ENCODE measurements at regions not wholly inside any gene's neighbourhood (a gene's known extent, or its start where the extent isn't known, plus 50 kb on each side); places are given as distances from the start of the nearest gene placed in this dataset.

DNA sequence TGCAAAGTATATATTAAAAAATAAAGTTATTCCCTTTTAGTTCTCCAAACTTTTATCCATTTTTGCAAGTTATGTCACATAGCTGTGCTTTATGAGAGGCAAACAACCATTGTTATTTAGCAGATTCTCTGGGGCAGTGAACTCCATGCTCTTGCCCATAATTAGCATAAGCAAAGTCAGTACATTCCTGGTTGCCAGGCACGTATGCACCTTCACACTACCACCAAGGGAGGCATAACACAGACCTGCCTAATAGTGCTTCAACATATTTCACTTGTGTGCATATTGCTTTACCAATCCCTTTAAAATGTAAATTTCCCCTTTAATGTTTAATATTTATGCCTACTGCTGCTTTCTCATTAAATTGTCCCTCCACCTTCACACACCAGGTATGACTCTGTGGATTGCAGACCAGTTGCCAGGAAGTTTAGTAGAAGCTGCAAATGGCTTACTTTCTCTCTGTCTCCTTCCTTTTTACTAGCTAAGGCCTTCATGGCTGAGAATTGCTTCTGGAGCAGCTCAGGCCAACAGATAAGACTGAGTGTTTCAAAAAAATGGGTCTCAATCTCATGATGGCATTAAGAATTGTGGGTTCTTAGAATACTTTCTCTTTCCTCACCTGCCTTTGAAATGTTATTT lies 388.2 kb downstream of the PRR16 start:
- TF ChIP-seq, protein P1, sequence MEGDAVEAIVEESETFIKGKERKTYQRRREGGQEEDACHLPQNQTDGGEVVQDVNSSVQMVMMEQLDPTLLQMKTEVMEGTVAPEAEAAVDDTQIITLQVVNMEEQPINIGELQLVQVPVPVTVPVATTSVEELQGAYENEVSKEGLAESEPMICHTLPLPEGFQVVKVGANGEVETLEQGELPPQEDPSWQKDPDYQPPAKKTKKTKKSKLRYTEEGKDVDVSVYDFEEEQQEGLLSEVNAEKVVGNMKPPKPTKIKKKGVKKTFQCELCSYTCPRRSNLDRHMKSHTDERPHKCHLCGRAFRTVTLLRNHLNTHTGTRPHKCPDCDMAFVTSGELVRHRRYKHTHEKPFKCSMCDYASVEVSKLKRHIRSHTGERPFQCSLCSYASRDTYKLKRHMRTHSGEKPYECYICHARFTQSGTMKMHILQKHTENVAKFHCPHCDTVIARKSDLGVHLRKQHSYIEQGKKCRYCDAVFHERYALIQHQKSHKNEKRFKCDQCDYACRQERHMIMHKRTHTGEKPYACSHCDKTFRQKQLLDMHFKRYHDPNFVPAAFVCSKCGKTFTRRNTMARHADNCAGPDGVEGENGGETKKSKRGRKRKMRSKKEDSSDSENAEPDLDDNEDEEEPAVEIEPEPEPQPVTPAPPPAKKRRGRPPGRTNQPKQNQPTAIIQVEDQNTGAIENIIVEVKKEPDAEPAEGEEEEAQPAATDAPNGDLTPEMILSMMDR (IDR thresholded peaks at IDR 0.05; ENCODE audit: poor library complexity, severe bottlenecking), result no peak
- Histone ChIP-seq H3K4me1 (ENCODE audit: insufficient read depth, poor library complexity, severe bottlenecking) (no peaks in the 10 kb centered on the region), H3K4me3 (ENCODE audit: severe bottlenecking) (no peak overlapping the region), H3K9me3 (ENCODE audit: severe bottlenecking) (no peaks in the 10 kb centered on the region), H3K36me3 (ENCODE audit: low read depth) (no peaks in the 10 kb centered on the region), H3K27ac (ENCODE audit: poor library complexity, severe bottlenecking) (no peak overlapping the region), H3K27me3 (ENCODE audit: insufficient read depth, poor library complexity, severe bottlenecking) (no peaks in the 10 kb centered on the region)
- DNase-seq (ENCODE audit: low spot score), result no peak
- no peak for ATAC-seq (ENCODE audit: low read depth)

DNA sequence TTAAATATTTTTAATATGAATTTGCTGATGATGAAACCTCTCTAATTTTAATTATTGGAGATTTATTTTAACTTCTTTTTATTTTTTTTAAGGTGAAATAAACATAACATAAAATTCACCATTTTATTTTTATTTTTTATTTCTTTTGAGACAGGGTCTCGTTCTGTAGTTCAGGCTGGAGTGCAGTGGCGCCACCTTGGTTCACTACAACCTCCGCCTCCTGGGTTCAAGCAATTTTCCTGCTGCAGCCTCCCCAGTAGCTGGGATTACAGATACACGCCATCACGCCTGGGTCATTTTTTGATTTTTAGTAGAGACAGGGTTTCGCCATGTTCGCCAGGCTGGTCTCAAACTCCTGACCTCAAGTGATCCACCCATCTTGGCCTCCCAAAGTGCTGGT lies 402.9 kb downstream of the PRR16 start:
- H3K27me3 ChIP-seq (ENCODE audit: insufficient read depth, poor library complexity, severe bottlenecking), result peaks cover 4% of the 10 kb centered on the region
- no peak overlapping the region for H3K4me3 ChIP-seq (ENCODE audit: severe bottlenecking)
- DNase-seq (ENCODE audit: low spot score) (no peak), ATAC-seq (ENCODE audit: low read depth) (no peak)
- no peaks in the 10 kb centered on the region for H3K9me3 ChIP-seq (ENCODE audit: severe bottlenecking)
- H3K27ac ChIP-seq (ENCODE audit: poor library complexity, severe bottlenecking), result no peak overlapping the region
- TF ChIP-seq, protein P1 (IDR thresholded peaks at IDR 0.05; ENCODE audit: poor library complexity, severe bottlenecking), result no peak
- no peaks in the 10 kb centered on the region for H3K36me3 ChIP-seq (ENCODE audit: low read depth)
- H3K4me1 ChIP-seq (ENCODE audit: insufficient read depth, poor library complexity, severe bottlenecking), result no peaks in the 10 kb centered on the region

DNA sequence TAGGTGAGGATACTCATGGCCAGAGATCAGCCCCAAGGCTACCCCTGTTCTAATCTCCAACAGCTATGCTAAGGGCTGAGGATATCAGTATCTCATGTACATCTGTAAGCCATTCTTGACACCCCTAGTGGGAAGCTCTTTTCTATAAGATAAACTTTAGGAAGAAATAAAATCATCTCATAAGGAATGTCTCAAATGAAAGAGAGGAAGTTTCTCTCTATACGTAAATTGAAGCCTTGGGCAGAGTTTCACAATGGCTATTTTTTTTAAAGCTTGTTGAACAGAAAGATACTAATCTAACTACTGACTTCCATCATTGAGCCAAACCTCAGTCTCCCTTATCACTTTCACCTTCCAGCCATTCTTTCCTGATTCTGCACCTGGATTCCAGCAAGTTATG lies 405.7 kb downstream of the PRR16 start:
- Histone ChIP-seq H3K4me3 (ENCODE audit: severe bottlenecking) (no peak overlapping the region), H3K36me3 (ENCODE audit: low read depth) (no peaks in the 10 kb centered on the region), H3K27me3 (ENCODE audit: insufficient read depth, poor library complexity, severe bottlenecking) (peaks cover 8% of the 10 kb centered on the region), H3K4me1 (ENCODE audit: insufficient read depth, poor library complexity, severe bottlenecking) (no peaks in the 10 kb centered on the region), H3K9me3 (ENCODE audit: severe bottlenecking) (no peaks in the 10 kb centered on the region), H3K27ac (ENCODE audit: poor library complexity, severe bottlenecking) (no peak overlapping the region)
- DNase-seq (ENCODE audit: low spot score) (no peak), ATAC-seq (ENCODE audit: low read depth) (no peak; the same call in 2 of the 3 replicates)
- TF ChIP-seq, protein P1 (IDR thresholded peaks at IDR 0.05; ENCODE audit: poor library complexity, severe bottlenecking), result no peak

DNA sequence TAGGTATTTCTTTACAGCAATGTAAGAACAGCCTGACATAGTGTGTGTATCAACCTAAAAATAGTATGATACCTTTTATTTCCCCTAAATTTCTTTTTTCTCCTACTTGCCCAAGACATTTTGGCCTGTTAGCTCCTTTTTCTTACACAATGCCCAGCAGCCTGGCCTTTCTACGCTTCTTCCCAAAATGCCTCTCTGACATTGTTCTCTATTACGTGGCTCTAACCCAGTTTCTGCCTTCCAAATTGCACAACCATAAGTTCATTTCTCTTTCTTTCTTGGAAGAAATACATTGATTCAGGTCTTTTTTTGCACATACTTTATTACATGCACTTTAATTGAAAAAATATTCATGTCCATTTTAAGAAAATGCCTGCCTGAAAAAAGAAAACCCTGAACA lies 408.2 kb downstream of the PRR16 start:
- H3K4me1 ChIP-seq (ENCODE audit: insufficient read depth, poor library complexity, severe bottlenecking), result no peaks in the 10 kb centered on the region
- H3K36me3 ChIP-seq (ENCODE audit: low read depth), result no peaks in the 10 kb centered on the region
- H3K4me3 ChIP-seq (ENCODE audit: severe bottlenecking), result no peak overlapping the region
- ATAC-seq (ENCODE audit: low read depth) (no peak), DNase-seq (ENCODE audit: low spot score) (no peak)
- H3K27ac ChIP-seq (ENCODE audit: poor library complexity, severe bottlenecking), result no peak overlapping the region
- TF ChIP-seq, protein P1 (IDR thresholded peaks at IDR 0.05; ENCODE audit: poor library complexity, severe bottlenecking), result no peak
- no peaks in the 10 kb centered on the region for H3K9me3 ChIP-seq (ENCODE audit: severe bottlenecking)
- peaks cover 4% of the 10 kb centered on the region for H3K27me3 ChIP-seq (ENCODE audit: insufficient read depth, poor library complexity, severe bottlenecking)

DNA sequence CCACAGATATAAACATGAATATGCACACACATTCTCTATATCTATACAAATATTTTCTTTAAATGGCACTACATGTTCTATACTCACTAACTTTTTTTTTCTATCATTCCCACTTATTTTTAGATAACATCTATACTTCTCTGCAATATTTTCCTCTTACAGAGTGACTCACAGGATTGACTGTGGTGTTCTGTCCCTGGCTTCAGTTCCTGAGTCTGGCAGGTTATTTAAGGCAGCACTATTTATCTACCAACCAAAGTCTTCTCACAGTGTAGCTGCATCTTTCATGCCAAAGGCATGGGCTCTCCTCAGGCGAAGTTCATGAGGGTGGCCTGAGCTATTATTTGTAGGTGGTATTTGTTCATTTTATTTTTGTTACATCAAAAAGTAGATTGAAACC lies 409.0 kb downstream of the PRR16 start:
- no peak for DNase-seq (ENCODE audit: low spot score)
- TF ChIP-seq, protein P1 (IDR thresholded peaks at IDR 0.05; ENCODE audit: poor library complexity, severe bottlenecking), result no peak
- H3K27ac ChIP-seq (ENCODE audit: poor library complexity, severe bottlenecking), result no peak overlapping the region
- no peak overlapping the region for H3K4me3 ChIP-seq (ENCODE audit: severe bottlenecking)
- H3K4me1 ChIP-seq (ENCODE audit: insufficient read depth, poor library complexity, severe bottlenecking), result no peaks in the 10 kb centered on the region
- no peaks in the 10 kb centered on the region for H3K36me3 ChIP-seq (ENCODE audit: low read depth)
- ATAC-seq (ENCODE audit: low read depth), result no peak
- H3K9me3 ChIP-seq (ENCODE audit: severe bottlenecking), result no peaks in the 10 kb centered on the region
- peaks cover 4% of the 10 kb centered on the region for H3K27me3 ChIP-seq (ENCODE audit: insufficient read depth, poor library complexity, severe bottlenecking)

Measured in RWPE2 (cell line).